GM12878 (cell line): ENCODE measurements at regions not wholly inside any gene's neighbourhood (a gene's known extent, or its start where the extent isn't known, plus 50 kb on each side); places are given as distances from the start of the nearest gene placed in this dataset.

Experiments
- ATAC-seq: fragments of 200-7000 bp; cut with Tn5 transposase; 3 replicates; pipeline ENCODE4 v1.9.1; 2020; ENCODE audit warnings: mild to moderate bottlenecking, moderate library complexity
- BruUV-seq: library from RNA; stranded (reverse); fragments of 400-500 nt; replicated peaks from 2 replicates; lab custom pipeline; 2021; lab: Mats Ljungman, UMichigan
- CTCF ChIA-PET: fragments of 300-600 bp; sonication (Branson Sonifier 250); formaldehyde crosslinking; extraction: SDS; loops from one replicate; lab custom pipeline; 2021; ENCODE audit warnings: inconsistent platforms; lab: Yijun Ruan, JAX
- POLR2A ChIA-PET: fragments of 350-600 bp; formaldehyde crosslinking; extraction: SDS; loops from one replicate; lab custom pipeline; 2021; ENCODE audit warnings: inconsistent platforms; lab: Charles Lee
- RAD21 ChIA-PET: fragments of 300-600 bp; sonication (Branson Sonifier 250); formaldehyde crosslinking; loops from one replicate; lab custom pipeline; 2023; ENCODE audit warnings: antibody characterized with exemption; ENCODE audit not compliant: unreplicated experiment; lab: Charles Lee
- SMC1A ChIA-PET: fragments of 300-600 bp; sonication (Branson Sonifier 250); formaldehyde crosslinking; loops from one replicate; lab custom pipeline; 2023; ENCODE audit not compliant: unreplicated experiment, uncharacterized antibody; lab: Charles Lee
- DNase-seq: peaks from one replicate; pipeline ENCODE4 v3.0.0-alpha.2; 2011; ENCODE audit warnings: low read depth, low spot score
- FAIRE-seq: peaks from 3 replicates; lab custom pipeline; 2011; peaks lifted over from hg19 to GRCh38; lab: Jason Lieb, UNC
- H2AFZ ChIP-seq: 2 replicates; pipeline ENCODE4 v1.6.0; 2011; ENCODE audit warnings: low read depth, low read length, control low read depth; ENCODE audit not compliant: control insufficient read depth
- H3K27ac ChIP-seq: 2 replicates; pipeline ENCODE4 v1.5.1; 2011; ENCODE audit warnings: control low read depth; ENCODE audit not compliant: control insufficient read depth, insufficient read depth
- H3K27me3 ChIP-seq, 2 experiments: replicated peaks in 1 of 2; 2 replicates each; pipeline versions ENCODE4 v1.6.0 to v1.6.1; 2011; ENCODE audit warnings: low read length in 1 of 2; ENCODE audit not compliant: control insufficient read depth in 2 of 2, insufficient read depth in 2 of 2
- H3K36me3 ChIP-seq, 2 experiments: 2 replicates each; pipeline ENCODE4 v1.5.1; 2011; ENCODE audit warnings: low read length in 1 of 2; ENCODE audit not compliant: control insufficient read depth in 2 of 2, insufficient read depth in 2 of 2
- H3K4me1 ChIP-seq: 2 replicates; pipeline ENCODE4 v1.6.1; 2011; ENCODE audit warnings: mild to moderate bottlenecking, low read length, moderate library complexity, mixed read lengths; ENCODE audit not compliant: control insufficient read depth, insufficient read depth
- H3K4me2 ChIP-seq: 2 replicates; pipeline ENCODE4 v1.6.0; 2011; ENCODE audit warnings: control low read depth; ENCODE audit not compliant: control insufficient read depth, insufficient read depth
- H3K4me3 ChIP-seq: fragments of 200-600 bp; sonication (generic); 2 replicates; pipeline ENCODE4 v1.5.1; 2016
- H3K79me2 ChIP-seq: 2 replicates; pipeline ENCODE4 v1.6.0; 2011; ENCODE audit warnings: low read length; ENCODE audit not compliant: control insufficient read depth, insufficient read depth
- H3K9ac ChIP-seq: 2 replicates; pipeline ENCODE4 v1.8.0; 2011; ENCODE audit warnings: low read length, control low read depth, mixed read lengths; ENCODE audit not compliant: control insufficient read depth, insufficient read depth
- H3K9me3 ChIP-seq: replicated peaks from 3 replicates; pipeline ENCODE4 v1.5.1; 2011; ENCODE audit warnings: mild to moderate bottlenecking, low read length; ENCODE audit not compliant: control insufficient read depth, insufficient read depth
- H4K20me1 ChIP-seq: 2 replicates; pipeline ENCODE4 v1.6.0; 2011; ENCODE audit not compliant: control insufficient read depth, insufficient read depth
- CEBPB ChIP-seq, 2 experiments: fragments of 150-350 bp in 1 of 2; IDR thresholded peaks; 2 replicates each; pipeline ENCODE4 v1.6.1; 2012 to 2014; ENCODE audit warnings: low read depth in 2 of 2, low read length in 2 of 2, borderline replicate concordance in 1 of 2, inconsistent platforms in 1 of 2
- DPF2 ChIP-seq: fragments of 450-650 bp; IDR thresholded peaks from 2 replicates; pipeline ENCODE4 v1.6.1; 2017; ENCODE audit warnings: mild to moderate bottlenecking
- FOS ChIP-seq: IDR thresholded peaks from 3 replicates; pipeline ENCODE4 v1.6.1; 2011; ENCODE audit warnings: borderline replicate concordance; ENCODE audit not compliant: insufficient read length; ENCODE audit errors: extremely low read depth
- MTA3 ChIP-seq: IDR thresholded peaks from 2 replicates; pipeline ENCODE4 v1.6.1; 2012; ENCODE audit warnings: low read length, inconsistent platforms, borderline replicate concordance
- MYC ChIP-seq: IDR thresholded peaks from 2 replicates; pipeline ENCODE4 v1.6.1; 2011; ENCODE audit warnings: mild to moderate bottlenecking, low read length, moderate library complexity, inconsistent platforms; ENCODE audit not compliant: insufficient read depth, insufficient replicate concordance, insufficient read length, severe bottlenecking
- SPI1 ChIP-seq: IDR thresholded peaks from 2 replicates; pipeline ENCODE4 v1.6.1; 2011; ENCODE audit warnings: low read depth, mild to moderate bottlenecking, low read length, moderate library complexity, borderline replicate concordance; ENCODE audit not compliant: insufficient read depth
- TBL1XR1 ChIP-seq: IDR thresholded peaks from 2 replicates; pipeline ENCODE4 v1.6.1; 2012; ENCODE audit warnings: low read depth, low read length, improper control_type of control experiment
- WGBS: methylation state at CpG from one replicate; pipeline ENCODE4 v1.1.6; 2016; ENCODE audit warnings: low lambda C conversion rate; ENCODE audit not compliant: insufficient replicate concordance, insufficient coverage; ENCODE audit errors: missing lambda C conversion rate; 5-methylcytosine and 5-hydroxymethylcytosine counted together
- in situ Hi-C: fragments of 300-500 bp; cut with MboI; formaldehyde crosslinking; loops from 9 replicates; pipeline ENCODE4 v1.14.3; 2018; ENCODE audit warnings: mixed read lengths
- intact Hi-C: fragments of 100-400 bp; cut with micrococcal nuclease; formaldehyde crosslinking; loops from one replicate; pipeline ENCODE4 v1.14.2; 2022; ENCODE audit not compliant: unreplicated experiment
- TF ChIP-seq, protein P1 (sequence below), 3 experiments: IDR thresholded peaks in 2 of 3; conservative IDR thresholded peaks in 1 of 3; 2 replicates each; pipeline ENCODE4 v1.5.1; 2011; ENCODE audit warnings: low read depth in 3 of 3, low read length in 3 of 3, mild to moderate bottlenecking in 3 of 3, control low read depth in 2 of 3, moderate library complexity in 2 of 3, inconsistent platforms in 1 of 3, mixed read lengths in 1 of 3; ENCODE audit not compliant: control insufficient read depth in 2 of 3, insufficient read depth in 1 of 3; ENCODE audit errors: extremely low read depth in 1 of 3

GRCh38 chrX:45743906-45744625, 543.4 kb upstream of the DIPK2B start:
- H3K36me3 ChIP-seq: no peaks in the 10 kb centered on the region
- no peak for DNase-seq
- H3K9me3 ChIP-seq: no peaks in the 10 kb centered on the region
- no peaks in the 10 kb centered on the region for H3K27me3 ChIP-seq
- H3K27ac ChIP-seq: no peak overlapping the region
- no peaks in the 10 kb centered on the region for H3K79me2 ChIP-seq
- FAIRE-seq: no peak
- H2AFZ ChIP-seq: no peak overlapping the region
- H3K9ac ChIP-seq: no peak overlapping the region
- TF ChIP-seq MYC (no peak), TBL1XR1 (no peak), FOS (no peak), MTA3 (no peak), DPF2 (no peak)
- ChIA-PET RAD21 (no interaction called here), POLR2A (interaction anchor here (0.6 kb wide), 1 partner anchor 808 kb away, joined by 4 read pairs; no protein-coding TSS in a partner anchor), SMC1A (no interaction called here), CTCF (no interaction called here)
- WGBS: 75% methylated on average over 6 of the region's 6 CpGs
- in situ Hi-C loops (no loop called here), intact Hi-C loops (no loop called here)
- H4K20me1 ChIP-seq: no peaks in the 10 kb centered on the region
- no peak overlapping the region for H3K4me2 ChIP-seq
- BruUV-seq: no TSS peak
- H3K4me1 ChIP-seq: no peaks in the 10 kb centered on the region
- no peak for ATAC-seq
- H3K4me3 ChIP-seq: no peak overlapping the region

DNA sequence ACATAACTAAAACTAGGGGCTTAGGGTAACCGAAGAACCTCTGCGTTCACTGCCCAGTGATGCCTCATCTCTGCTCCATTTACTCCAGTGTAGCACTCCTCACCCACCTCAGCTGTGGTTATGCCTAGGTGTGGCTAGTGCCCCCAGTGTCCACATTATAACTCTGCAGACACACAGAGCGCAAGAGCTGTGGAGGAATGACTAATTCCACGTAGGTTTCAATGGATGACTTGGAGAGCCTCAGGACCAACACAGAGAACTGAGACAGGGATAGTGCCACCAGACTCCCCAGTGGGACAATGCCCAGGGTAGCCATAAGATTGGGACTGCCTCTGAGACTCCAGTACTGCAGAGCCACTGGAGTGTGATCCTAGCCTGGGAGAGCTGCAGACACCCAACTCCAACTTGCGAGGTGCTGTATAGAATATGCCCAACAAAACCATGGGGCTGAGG, 542.4 kb upstream of the DIPK2B start:
- Histone ChIP-seq H3K79me2 (no peaks in the 10 kb centered on the region), H3K4me3 (no peak overlapping the region), H2AFZ (no peak overlapping the region), H3K4me2 (no peak overlapping the region), H3K9me3 (no peaks in the 10 kb centered on the region), H3K36me3 (no peaks in the 10 kb centered on the region), H3K27ac (no peak overlapping the region), H4K20me1 (no peaks in the 10 kb centered on the region), H3K9ac (no peak overlapping the region), H3K27me3 (no peaks in the 10 kb centered on the region), H3K4me1 (no peaks in the 10 kb centered on the region)
- intact Hi-C loops (no loop called here), in situ Hi-C loops (no loop called here)
- FAIRE-seq (no peak), ATAC-seq (peak; percentile 78), DNase-seq (no peak)
- SMC1A ChIA-PET: interaction anchor here (1.4 kb wide), 1 partner anchor 33 kb away, joined by 3 read pairs; no protein-coding TSS in a partner anchor
- BruUV-seq: no TSS peak
- CTCF ChIA-PET: no interaction called here
- POLR2A ChIA-PET: no interaction called here
- RAD21 ChIA-PET: no interaction called here
- TF ChIP-seq SPI1 (no peak), CEBPB (IDR thresholded peaks at IDR 0.05; ENCODE audit: borderline replicate concordance in 1 of 2, low read depth in 2 of 2, low read length in 2 of 2) (no peak)
- TF ChIP-seq, protein P1, sequence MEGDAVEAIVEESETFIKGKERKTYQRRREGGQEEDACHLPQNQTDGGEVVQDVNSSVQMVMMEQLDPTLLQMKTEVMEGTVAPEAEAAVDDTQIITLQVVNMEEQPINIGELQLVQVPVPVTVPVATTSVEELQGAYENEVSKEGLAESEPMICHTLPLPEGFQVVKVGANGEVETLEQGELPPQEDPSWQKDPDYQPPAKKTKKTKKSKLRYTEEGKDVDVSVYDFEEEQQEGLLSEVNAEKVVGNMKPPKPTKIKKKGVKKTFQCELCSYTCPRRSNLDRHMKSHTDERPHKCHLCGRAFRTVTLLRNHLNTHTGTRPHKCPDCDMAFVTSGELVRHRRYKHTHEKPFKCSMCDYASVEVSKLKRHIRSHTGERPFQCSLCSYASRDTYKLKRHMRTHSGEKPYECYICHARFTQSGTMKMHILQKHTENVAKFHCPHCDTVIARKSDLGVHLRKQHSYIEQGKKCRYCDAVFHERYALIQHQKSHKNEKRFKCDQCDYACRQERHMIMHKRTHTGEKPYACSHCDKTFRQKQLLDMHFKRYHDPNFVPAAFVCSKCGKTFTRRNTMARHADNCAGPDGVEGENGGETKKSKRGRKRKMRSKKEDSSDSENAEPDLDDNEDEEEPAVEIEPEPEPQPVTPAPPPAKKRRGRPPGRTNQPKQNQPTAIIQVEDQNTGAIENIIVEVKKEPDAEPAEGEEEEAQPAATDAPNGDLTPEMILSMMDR (IDR thresholded peaks at IDR 0.05 in 2 of 3, conservative IDR thresholded peaks at IDR 0.05 in 1 of 3; ENCODE audit: control insufficient read depth in 2 of 3, extremely low read depth in 1 of 3, insufficient read depth in 1 of 3, low read depth in 3 of 3, low read length in 3 of 3): 0 out of 6 replicates have a peak, but pooled peaks of 1 of the 3 experiments have one; percentile 3
- 49% methylated on average over 5 of the region's 5 CpGs for WGBS
